Esophagus squamous epithelium (tissue), 4 donors: ENCODE measurements at regions not wholly inside any gene's neighbourhood (a gene's known extent, or its start where the extent isn't known, plus 50 kb on each side); places are given as distances from the start of the nearest gene placed in this dataset.

Source experiments
- POLR2A ChIP-seq, 4 donors: fragments of 450-650 bp; IDR thresholded peaks; one replicate each; pipeline ENCODE4 v1.6.1; 2017; ENCODE audit warnings: antibody characterized with exemption in 4 of 4, mild to moderate bottlenecking in 4 of 4, moderate library complexity in 3 of 4
- TF ChIP-seq, protein P1 (sequence below), 6 experiments: fragments of 450-650 bp in 4 of 6; fragments of 200-600 bp in 2 of 6; sonication (generic) in 2 of 6; IDR thresholded peaks; one replicate each; pipeline ENCODE4 v1.5.1; 2016 to 2019; ENCODE audit warnings: antibody characterized with exemption in 6 of 6, mild to moderate bottlenecking in 4 of 6, moderate library complexity in 4 of 6

DNA sequence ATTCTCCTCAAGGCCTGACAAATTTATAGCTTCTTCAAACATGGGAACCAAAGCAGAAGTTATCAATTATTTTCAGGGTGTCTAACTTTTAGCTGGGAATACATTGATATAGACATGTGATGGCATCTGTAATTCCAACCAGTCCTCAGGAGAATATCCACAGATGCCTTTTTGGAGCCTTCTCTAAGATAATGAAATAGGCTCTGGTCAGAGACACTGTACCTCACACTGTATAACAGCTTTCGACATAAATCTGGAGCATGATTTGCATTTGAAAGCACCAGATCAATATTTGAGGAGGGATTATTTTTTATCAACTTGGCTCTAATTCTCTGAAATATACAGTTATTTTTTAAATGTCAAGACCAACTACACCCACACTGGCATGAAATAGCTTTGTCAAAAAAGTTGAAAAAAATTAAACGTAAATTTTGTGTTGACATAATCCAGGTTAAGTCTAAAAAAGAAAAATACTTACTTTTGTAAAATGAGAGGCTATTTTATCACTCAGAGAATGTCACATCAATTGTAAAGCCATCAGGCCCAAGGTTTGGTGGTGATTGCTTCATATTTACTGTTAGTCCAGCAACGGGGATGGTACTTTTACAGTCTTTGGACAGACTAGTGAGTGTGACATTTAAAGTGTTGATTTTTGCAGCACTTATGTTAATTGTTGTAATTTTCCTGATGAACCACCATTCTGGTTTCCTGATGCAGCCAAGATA lies 177.0 kb upstream of the SP8 start:
- no peak for TF ChIP-seq POLR2A (IDR thresholded peaks at IDR 0.05)
- TF ChIP-seq, protein P1, sequence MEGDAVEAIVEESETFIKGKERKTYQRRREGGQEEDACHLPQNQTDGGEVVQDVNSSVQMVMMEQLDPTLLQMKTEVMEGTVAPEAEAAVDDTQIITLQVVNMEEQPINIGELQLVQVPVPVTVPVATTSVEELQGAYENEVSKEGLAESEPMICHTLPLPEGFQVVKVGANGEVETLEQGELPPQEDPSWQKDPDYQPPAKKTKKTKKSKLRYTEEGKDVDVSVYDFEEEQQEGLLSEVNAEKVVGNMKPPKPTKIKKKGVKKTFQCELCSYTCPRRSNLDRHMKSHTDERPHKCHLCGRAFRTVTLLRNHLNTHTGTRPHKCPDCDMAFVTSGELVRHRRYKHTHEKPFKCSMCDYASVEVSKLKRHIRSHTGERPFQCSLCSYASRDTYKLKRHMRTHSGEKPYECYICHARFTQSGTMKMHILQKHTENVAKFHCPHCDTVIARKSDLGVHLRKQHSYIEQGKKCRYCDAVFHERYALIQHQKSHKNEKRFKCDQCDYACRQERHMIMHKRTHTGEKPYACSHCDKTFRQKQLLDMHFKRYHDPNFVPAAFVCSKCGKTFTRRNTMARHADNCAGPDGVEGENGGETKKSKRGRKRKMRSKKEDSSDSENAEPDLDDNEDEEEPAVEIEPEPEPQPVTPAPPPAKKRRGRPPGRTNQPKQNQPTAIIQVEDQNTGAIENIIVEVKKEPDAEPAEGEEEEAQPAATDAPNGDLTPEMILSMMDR (IDR thresholded peaks at IDR 0.05): no peak
